Activated CD4-positive, alpha-beta T cell treated with anti-CD3 and anti-CD28 coated beads, Interleukin-2, amount 10 ng/mL, durations not matched to agents 7 days and 5 days (primary cell): ENCODE measurements at regions not wholly inside any gene's neighbourhood (a gene's known extent, or its start where the extent isn't known, plus 50 kb on each side); places are given as distances from the start of the nearest gene placed in this dataset.

Source experiments
- CTCF ChIA-PET: fragments of 350-600 bp; sonication (Branson Sonifier 250); formaldehyde crosslinking; loops from one replicate; lab custom pipeline; 2021; ENCODE audit warnings: antibody characterized with exemption; lab: Charles Lee
- POLR2A ChIA-PET: fragments of 350-600 bp; sonication (Branson Sonifier 250); formaldehyde crosslinking; loops from one replicate; lab custom pipeline; 2021; ENCODE audit warnings: antibody characterized with exemption; lab: Charles Lee
- DNase-seq: peaks from one replicate; pipeline ENCODE4 v3.0.0-alpha.2; 2020
- H3K27ac Mint-ChIP-seq: one replicate; pipeline ENCODE4 v1.8.0; 2021; ENCODE audit warnings: mild to moderate bottlenecking, moderate library complexity, mixed read lengths
- H3K27me3 Mint-ChIP-seq: one replicate; pipeline ENCODE4 v1.8.0; 2021; ENCODE audit warnings: mixed read lengths
- H3K36me3 Mint-ChIP-seq: one replicate; pipeline ENCODE4 v1.8.0; 2021; ENCODE audit warnings: low read depth, mixed read lengths
- H3K4me1 Mint-ChIP-seq: one replicate; pipeline ENCODE4 v1.8.0; 2021; ENCODE audit warnings: mixed read lengths
- H3K4me3 Mint-ChIP-seq: one replicate; pipeline ENCODE4 v1.8.0; 2021; ENCODE audit warnings: mild to moderate bottlenecking, moderate library complexity, mixed read lengths
- H3K9me3 Mint-ChIP-seq: one replicate; pipeline ENCODE4 v1.8.0; 2021; ENCODE audit warnings: mixed read lengths

GRCh38 chr15:38187630-38188313 lies 64.9 kb upstream of the SPRED1 start:
- peaks cover 18% of the 10 kb centered on the region for H3K27me3 Mint-ChIP-seq
- no peaks in the 10 kb centered on the region for H3K36me3 Mint-ChIP-seq
- H3K9me3 Mint-ChIP-seq: no peaks in the 10 kb centered on the region
- H3K4me3 Mint-ChIP-seq: no peak overlapping the region
- ChIA-PET CTCF (no interaction called here), POLR2A (no interaction called here)
- H3K4me1 Mint-ChIP-seq: no peaks in the 10 kb centered on the region
- no peak for DNase-seq
- H3K27ac Mint-ChIP-seq: no peak overlapping the region

- no peak overlapping the region for H3K4me3 Mint-ChIP-seq
- no peaks in the 10 kb centered on the region for H3K36me3 Mint-ChIP-seq
- DNase-seq: no peak
- peaks cover 15% of the 10 kb centered on the region for H3K27me3 Mint-ChIP-seq
- no peak overlapping the region for H3K27ac Mint-ChIP-seq
- H3K4me1 Mint-ChIP-seq: no peaks in the 10 kb centered on the region
- H3K9me3 Mint-ChIP-seq: no peaks in the 10 kb centered on the region
- ChIA-PET POLR2A (no interaction called here), CTCF (interaction anchor here (0.7 kb wide), 1 partner anchor 257 kb away, joined by 4 read pairs; no protein-coding TSS in a partner anchor)
Measured at GRCh38 chr15:38189671-38190295, 62.9 kb upstream of the SPRED1 start.

GRCh38 chr15:38190501-38190900 lies 62.1 kb upstream of the SPRED1 start:
- ChIA-PET CTCF (no interaction called here), POLR2A (no interaction called here)
- H3K36me3 Mint-ChIP-seq: no peaks in the 10 kb centered on the region
- no peak overlapping the region for H3K4me3 Mint-ChIP-seq
- DNase-seq: no peak
- peaks cover 12% of the 10 kb centered on the region for H3K27me3 Mint-ChIP-seq
- H3K9me3 Mint-ChIP-seq: no peaks in the 10 kb centered on the region
- H3K4me1 Mint-ChIP-seq: no peaks in the 10 kb centered on the region
- H3K27ac Mint-ChIP-seq: no peak overlapping the region

- no peak overlapping the region for H3K27ac Mint-ChIP-seq
- DNase-seq: no peak
- no peak overlapping the region for H3K4me3 Mint-ChIP-seq
- CTCF ChIA-PET: no interaction called here
- no peaks in the 10 kb centered on the region for H3K36me3 Mint-ChIP-seq
- H3K27me3 Mint-ChIP-seq: peaks cover 9% of the 10 kb centered on the region
- POLR2A ChIA-PET: no interaction called here
- H3K9me3 Mint-ChIP-seq: no peaks in the 10 kb centered on the region
- H3K4me1 Mint-ChIP-seq: no peaks in the 10 kb centered on the region
Measured at GRCh38 chr15:38192496-38192895, 60.1 kb upstream of the SPRED1 start.

GRCh38 chr15:38193496-38193895 lies 59.1 kb upstream of the SPRED1 start:
- H3K4me3 Mint-ChIP-seq: no peak overlapping the region
- POLR2A ChIA-PET: no interaction called here
- H3K27me3 Mint-ChIP-seq: peaks cover 6% of the 10 kb centered on the region
- H3K4me1 Mint-ChIP-seq: no peaks in the 10 kb centered on the region
- no peak overlapping the region for H3K27ac Mint-ChIP-seq
- CTCF ChIA-PET: no interaction called here
- no peaks in the 10 kb centered on the region for H3K36me3 Mint-ChIP-seq
- DNase-seq: no peak
- H3K9me3 Mint-ChIP-seq: no peaks in the 10 kb centered on the region

GRCh38 chr15:38195191-38195901 lies 57.3 kb upstream of the SPRED1 start:
- H3K27ac Mint-ChIP-seq: no peak overlapping the region
- peaks cover 12% of the 10 kb centered on the region for H3K27me3 Mint-ChIP-seq
- H3K4me3 Mint-ChIP-seq: no peak overlapping the region
- no peak for DNase-seq
- no peaks in the 10 kb centered on the region for H3K4me1 Mint-ChIP-seq
- ChIA-PET POLR2A (no interaction called here), CTCF (no interaction called here)
- H3K9me3 Mint-ChIP-seq: no peaks in the 10 kb centered on the region
- H3K36me3 Mint-ChIP-seq: no peaks in the 10 kb centered on the region

GRCh38 chr15:38196076-38196475 lies 56.6 kb upstream of the SPRED1 start:
- no peak for DNase-seq
- no peaks in the 10 kb centered on the region for H3K9me3 Mint-ChIP-seq
- ChIA-PET CTCF (no interaction called here), POLR2A (no interaction called here)
- H3K36me3 Mint-ChIP-seq: no peaks in the 10 kb centered on the region
- no peak overlapping the region for H3K4me3 Mint-ChIP-seq
- peaks cover 13% of the 10 kb centered on the region for H3K27me3 Mint-ChIP-seq
- no peak overlapping the region for H3K27ac Mint-ChIP-seq
- H3K4me1 Mint-ChIP-seq: no peaks in the 10 kb centered on the region

GRCh38 chr15:38197553-38197952 lies 55.1 kb upstream of the SPRED1 start:
- POLR2A ChIA-PET: no interaction called here
- H3K27me3 Mint-ChIP-seq: peaks cover 13% of the 10 kb centered on the region
- H3K4me3 Mint-ChIP-seq: no peak overlapping the region
- no peaks in the 10 kb centered on the region for H3K4me1 Mint-ChIP-seq
- CTCF ChIA-PET: no interaction called here
- no peaks in the 10 kb centered on the region for H3K36me3 Mint-ChIP-seq
- H3K9me3 Mint-ChIP-seq: no peaks in the 10 kb centered on the region
- H3K27ac Mint-ChIP-seq: no peak overlapping the region
- DNase-seq: no peak

GRCh38 chr15:38201714-38202113 lies 50.9 kb upstream of the SPRED1 start:
- Mint-ChIP-seq H3K27ac (no peak overlapping the region), H3K4me1 (no peaks in the 10 kb centered on the region), H3K9me3 (no peaks in the 10 kb centered on the region), H3K36me3 (no peaks in the 10 kb centered on the region), H3K27me3 (peaks cover 19% of the 10 kb centered on the region), H3K4me3 (no peak overlapping the region)
- DNase-seq: no peak
- CTCF ChIA-PET: no interaction called here
- POLR2A ChIA-PET: no interaction called here

- POLR2A ChIA-PET: no interaction called here
- no peaks in the 10 kb centered on the region for H3K9me3 Mint-ChIP-seq
- H3K36me3 Mint-ChIP-seq: no peaks in the 10 kb centered on the region
- no peak for DNase-seq
- no peak overlapping the region for H3K4me3 Mint-ChIP-seq
- H3K27me3 Mint-ChIP-seq: peaks cover 23% of the 10 kb centered on the region
- CTCF ChIA-PET: no interaction called here
- no peaks in the 10 kb centered on the region for H3K4me1 Mint-ChIP-seq
- H3K27ac Mint-ChIP-seq: no peak overlapping the region
Measured at GRCh38 chr15:38202361-38202760, 50.3 kb upstream of the SPRED1 start.
